ENCODE measurements at regions not wholly inside any gene's neighbourhood (a gene's known extent, or its start where the extent isn't known, plus 50 kb on each side); places are given as distances from the start of the nearest gene placed in this dataset.
"Not testable (repeated sequence)": the region's sequence is repeated elsewhere in the genome, so short reads cannot be mapped to it uniquely, and the experiment has no call there.

DNA sequence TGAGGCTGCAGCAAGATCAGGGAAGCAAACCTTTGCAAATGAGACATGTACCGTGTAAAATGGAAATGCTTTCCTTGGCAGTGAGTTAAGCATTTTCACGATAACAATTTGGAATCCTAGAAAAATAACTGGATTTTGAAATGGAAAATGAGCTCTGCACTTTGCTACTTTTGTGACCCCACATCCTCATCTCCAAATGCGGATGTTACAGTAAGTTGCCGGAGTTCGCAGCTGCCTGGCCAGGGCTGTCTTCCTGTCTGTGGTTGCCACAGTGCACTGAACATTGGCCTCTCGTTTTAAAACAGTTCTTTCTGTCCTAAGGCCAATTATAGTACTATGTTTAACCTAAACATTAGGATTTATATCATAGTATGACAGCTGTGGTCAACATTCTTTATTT is 136.2 kb upstream of the FZD8 start:
- CTCF ChIA-PET = no interaction called here
- Mint-ChIP-seq H3K9me3 (no peaks in the 10 kb centered on the region), H3K27me3 (no peaks in the 10 kb centered on the region), H3K4me1 (no peaks in the 10 kb centered on the region), H3K27ac (no peak overlapping the region), H3K4me3 (no peak overlapping the region), H3K36me3 (ENCODE audit: low read depth) (no peaks in the 10 kb centered on the region)
- no peak for DNase-seq
- POLR2A ChIA-PET = no interaction called here

- POLR2A ChIA-PET; H3K27me3 Mint-ChIP-seq; DNase-seq; H3K27ac Mint-ChIP-seq; H3K4me1 Mint-ChIP-seq; H3K36me3 Mint-ChIP-seq (ENCODE audit: low read depth); H3K9me3 Mint-ChIP-seq; CTCF ChIA-PET; H3K4me3 Mint-ChIP-seq: not testable (repeated sequence)
Observed at GRCh38 chr10:35776557-35776956, 134.5 kb upstream of the FZD8 start.

- no peaks in the 10 kb centered on the region for H3K4me1 Mint-ChIP-seq
- no peaks in the 10 kb centered on the region for H3K36me3 Mint-ChIP-seq (ENCODE audit: low read depth)
- ChIA-PET POLR2A (no interaction called here), CTCF (no interaction called here)
- H3K4me3 Mint-ChIP-seq = no peak overlapping the region
- no peak overlapping the region for H3K27ac Mint-ChIP-seq
- H3K27me3 Mint-ChIP-seq = no peaks in the 10 kb centered on the region
- H3K9me3 Mint-ChIP-seq = no peaks in the 10 kb centered on the region
- no peak for DNase-seq
Observed at GRCh38 chr10:35774109-35774508, 132.0 kb upstream of the FZD8 start.

GRCh38 chr10:35770817-35771355 is 128.8 kb upstream of the FZD8 start:
- ChIA-PET CTCF (no interaction called here), POLR2A (no interaction called here)
- H3K4me3 Mint-ChIP-seq = no peak overlapping the region
- no peaks in the 10 kb centered on the region for H3K4me1 Mint-ChIP-seq
- H3K36me3 Mint-ChIP-seq (ENCODE audit: low read depth) = no peaks in the 10 kb centered on the region
- no peaks in the 10 kb centered on the region for H3K27me3 Mint-ChIP-seq
- H3K9me3 Mint-ChIP-seq = no peaks in the 10 kb centered on the region
- no peak for DNase-seq
- H3K27ac Mint-ChIP-seq = no peak overlapping the region

GRCh38 chr10:35769795-35770194 is 127.7 kb upstream of the FZD8 start:
- Mint-ChIP-seq H3K36me3 (ENCODE audit: low read depth) (no peaks in the 10 kb centered on the region), H3K4me1 (no peaks in the 10 kb centered on the region), H3K27ac (no peak overlapping the region), H3K9me3 (no peaks in the 10 kb centered on the region), H3K27me3 (peaks cover 3% of the 10 kb centered on the region), H3K4me3 (no peak overlapping the region)
- no peak for DNase-seq
- CTCF ChIA-PET = no interaction called here
- POLR2A ChIA-PET = no interaction called here

DNA sequence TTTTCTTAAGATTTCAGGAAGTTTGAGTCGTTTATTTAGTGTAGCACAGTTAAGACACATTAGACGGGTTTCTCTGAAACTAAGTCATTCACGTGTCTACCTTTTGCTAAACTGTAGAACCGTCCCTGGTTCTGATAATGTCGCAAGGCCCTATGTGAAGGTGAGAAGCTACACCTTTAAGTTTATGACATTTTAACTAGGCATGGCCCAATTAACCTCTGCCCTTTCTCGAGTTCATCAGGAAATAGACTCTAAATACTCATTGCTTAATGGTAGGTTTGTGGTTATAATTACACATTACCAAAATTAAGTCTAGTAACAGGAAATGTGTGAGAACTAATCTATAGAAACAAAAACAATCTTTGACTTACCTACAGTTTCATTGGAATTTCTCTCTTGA is 126.6 kb upstream of the FZD8 start:
- Mint-ChIP-seq H3K9me3 (no peaks in the 10 kb centered on the region), H3K4me3 (no peak overlapping the region), H3K27ac (no peak overlapping the region), H3K36me3 (ENCODE audit: low read depth) (no peaks in the 10 kb centered on the region), H3K4me1 (no peaks in the 10 kb centered on the region), H3K27me3 (peaks cover 3% of the 10 kb centered on the region)
- CTCF ChIA-PET = interaction anchor here (1.1 kb wide), 1 partner anchor 12 kb away, joined by 4 read pairs; no protein-coding TSS in a partner anchor
- POLR2A ChIA-PET = no interaction called here
- no peak for DNase-seq

DNA sequence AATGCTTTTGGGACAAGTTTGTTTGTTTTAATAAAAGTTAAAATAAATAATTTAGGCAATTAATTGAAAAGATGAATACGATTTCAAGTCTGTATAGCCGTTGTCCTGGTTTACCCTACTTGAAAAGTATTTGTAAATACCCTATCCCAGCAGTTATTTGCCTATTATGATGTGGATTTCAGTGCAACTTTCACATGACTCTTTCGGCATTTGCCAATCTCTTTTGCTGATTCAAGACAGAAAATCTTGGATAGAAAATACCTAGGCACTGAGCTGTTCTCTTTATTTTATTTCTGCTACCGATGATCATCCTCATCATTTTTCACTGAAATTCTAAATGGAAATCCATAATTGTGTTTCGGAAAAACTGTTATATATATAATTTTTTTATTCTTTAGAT is 125.9 kb upstream of the FZD8 start:
- no peak for DNase-seq
- Mint-ChIP-seq H3K4me3 (no peak overlapping the region), H3K27me3 (peaks cover 3% of the 10 kb centered on the region), H3K4me1 (no peaks in the 10 kb centered on the region), H3K27ac (no peak overlapping the region), H3K36me3 (ENCODE audit: low read depth) (no peaks in the 10 kb centered on the region), H3K9me3 (no peaks in the 10 kb centered on the region)
- ChIA-PET POLR2A (no interaction called here), CTCF (interaction anchor here (1.1 kb wide), 1 partner anchor 12 kb away, joined by 4 read pairs; no protein-coding TSS in a partner anchor)

- POLR2A ChIA-PET = no interaction called here
Observed at GRCh38 chr10:35765996-35766395, 123.9 kb upstream of the FZD8 start.

GRCh38 chr10:35765066-35765527 is 123.0 kb upstream of the FZD8 start:
- CTCF ChIA-PET = no interaction called here
- H3K36me3 Mint-ChIP-seq (ENCODE audit: low read depth) = no peaks in the 10 kb centered on the region
- DNase-seq = no peak

More at GRCh38 chr10:35765996-35766395, 123.9 kb upstream of the FZD8 start:
- Mint-ChIP-seq H3K27ac (no peak overlapping the region), H3K36me3 (ENCODE audit: low read depth) (no peaks in the 10 kb centered on the region), H3K4me3 (no peak overlapping the region), H3K9me3 (no peaks in the 10 kb centered on the region), H3K4me1 (no peaks in the 10 kb centered on the region), H3K27me3 (peaks cover 3% of the 10 kb centered on the region)
- CTCF ChIA-PET = no interaction called here
- no peak for DNase-seq

DNA sequence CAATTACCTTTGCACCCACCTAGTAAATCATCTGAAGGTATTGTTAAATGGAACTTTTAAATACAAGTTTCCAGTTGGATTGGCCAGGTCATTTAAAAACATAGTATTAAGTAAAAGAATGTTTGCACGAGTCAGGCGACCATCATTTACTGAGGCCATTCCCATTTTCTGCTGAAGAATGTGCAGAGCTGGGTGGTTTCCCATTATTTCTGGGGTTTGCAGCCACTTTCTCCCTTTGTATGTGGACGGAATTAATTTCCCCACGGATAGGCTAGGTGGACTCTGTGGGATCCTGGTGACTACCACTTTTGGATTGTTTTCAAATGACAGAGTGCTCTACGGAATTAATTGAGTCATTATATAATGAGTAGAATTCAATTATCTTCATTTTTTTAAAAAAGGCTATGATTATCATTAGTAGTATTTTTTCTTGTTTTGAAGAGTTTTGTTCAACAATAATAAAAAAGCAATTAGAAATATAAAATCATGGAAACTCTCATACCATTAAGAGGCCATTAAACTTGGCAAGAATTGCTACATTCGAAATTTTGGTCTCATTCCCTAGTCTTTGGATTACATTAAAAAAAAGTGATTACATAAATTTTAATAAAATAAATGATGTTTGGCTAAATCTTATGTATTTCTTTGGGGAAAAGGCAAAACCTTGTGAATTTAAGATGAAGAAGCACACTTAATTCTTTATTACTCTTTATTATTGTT is 120.4 kb upstream of the FZD8 start:
- no peak for DNase-seq
- POLR2A ChIA-PET = no interaction called here
- H3K4me1 Mint-ChIP-seq = no peaks in the 10 kb centered on the region
- H3K27me3 Mint-ChIP-seq = peaks cover 3% of the 10 kb centered on the region
- H3K36me3 Mint-ChIP-seq (ENCODE audit: low read depth) = no peaks in the 10 kb centered on the region
- no peak overlapping the region for H3K4me3 Mint-ChIP-seq
- CTCF ChIA-PET = interaction anchor here (0.5 kb wide), 1 partner anchor 473 kb away, joined by 3 read pairs; no protein-coding TSS in a partner anchor
- H3K27ac Mint-ChIP-seq = no peak overlapping the region
- peaks cover 6% of the 10 kb centered on the region for H3K9me3 Mint-ChIP-seq

More at GRCh38 chr10:35765066-35765527, 123.0 kb upstream of the FZD8 start:
- no peak overlapping the region for H3K27ac Mint-ChIP-seq
- POLR2A ChIA-PET = no interaction called here
- H3K4me1 Mint-ChIP-seq = no peaks in the 10 kb centered on the region
- H3K27me3 Mint-ChIP-seq = peaks cover 3% of the 10 kb centered on the region
- H3K9me3 Mint-ChIP-seq = no peaks in the 10 kb centered on the region
- H3K4me3 Mint-ChIP-seq = no peak overlapping the region

GRCh38 chr10:35758076-35758475 is 116.0 kb upstream of the FZD8 start:
- no peaks in the 10 kb centered on the region for H3K4me1 Mint-ChIP-seq
- no peaks in the 10 kb centered on the region for H3K27me3 Mint-ChIP-seq
- no peak overlapping the region for H3K27ac Mint-ChIP-seq
- POLR2A ChIA-PET = no interaction called here
- CTCF ChIA-PET = no interaction called here
- no peak for DNase-seq
- no peaks in the 10 kb centered on the region for H3K36me3 Mint-ChIP-seq (ENCODE audit: low read depth)
- H3K9me3 Mint-ChIP-seq = peaks cover 6% of the 10 kb centered on the region
- no peak overlapping the region for H3K4me3 Mint-ChIP-seq

- no peak for DNase-seq
- ChIA-PET CTCF (no interaction called here), POLR2A (no interaction called here)
- H3K27me3 Mint-ChIP-seq = no peaks in the 10 kb centered on the region
- H3K36me3 Mint-ChIP-seq (ENCODE audit: low read depth) = no peaks in the 10 kb centered on the region
- H3K4me1 Mint-ChIP-seq = no peaks in the 10 kb centered on the region
- no peak overlapping the region for H3K27ac Mint-ChIP-seq
- H3K9me3 Mint-ChIP-seq = peaks cover 6% of the 10 kb centered on the region
- no peak overlapping the region for H3K4me3 Mint-ChIP-seq
Observed at GRCh38 chr10:35754519-35754918, 112.4 kb upstream of the FZD8 start.

DNA sequence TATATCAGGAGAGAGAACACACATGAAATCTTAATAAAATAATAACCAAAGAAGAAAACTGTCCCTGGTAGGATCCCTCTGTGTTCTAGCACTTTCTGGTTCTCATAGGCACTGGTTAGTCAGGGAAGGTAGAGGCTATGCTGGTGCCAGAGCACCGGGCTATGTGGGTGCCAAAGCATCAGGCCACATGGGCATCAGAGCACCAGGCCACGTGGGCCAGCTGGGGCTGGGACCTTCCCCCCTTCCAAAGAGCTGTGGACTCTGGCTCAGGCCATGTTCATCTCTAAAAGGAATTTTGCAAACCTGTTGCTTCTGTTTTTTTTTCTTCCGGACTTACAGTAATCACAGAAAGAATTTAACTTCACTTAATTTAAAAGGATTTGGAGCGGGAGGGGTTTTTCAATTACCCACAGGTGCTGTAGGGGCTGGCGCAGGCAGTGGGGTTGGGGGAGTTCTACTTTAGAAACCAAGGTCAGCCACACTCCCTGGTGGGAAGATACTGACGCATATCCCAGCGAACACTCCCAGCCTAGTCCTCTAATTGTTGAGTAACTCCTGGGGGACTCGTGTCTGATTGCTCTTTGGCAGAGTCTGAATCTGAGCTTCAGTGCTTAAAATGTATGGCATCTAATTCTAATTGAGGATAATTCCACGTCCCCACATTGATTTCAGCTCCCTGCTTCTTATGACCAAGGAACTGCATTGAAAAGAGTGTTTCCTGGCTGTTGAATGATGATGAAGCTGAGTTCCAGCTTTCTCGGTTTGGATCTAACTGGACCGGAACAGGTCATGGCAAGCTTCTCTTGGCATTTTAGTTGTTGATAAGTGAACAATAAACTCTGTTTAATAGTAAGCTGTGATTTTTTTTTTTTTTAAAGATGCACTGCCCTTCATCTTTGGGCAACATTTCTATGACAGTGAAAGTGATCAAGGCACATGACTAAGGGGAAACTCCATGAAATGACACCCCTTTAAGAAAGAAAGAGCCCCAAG is 110.7 kb upstream of the FZD8 start:
- Mint-ChIP-seq H3K36me3 (ENCODE audit: low read depth) (no peaks in the 10 kb centered on the region), H3K4me3 (no peak overlapping the region), H3K27me3 (no peaks in the 10 kb centered on the region), H3K4me1 (no peaks in the 10 kb centered on the region), H3K9me3 (no peaks in the 10 kb centered on the region), H3K27ac (no peak overlapping the region)
- POLR2A ChIA-PET = no interaction called here
- CTCF ChIA-PET = no interaction called here
- DNase-seq = no peak

Data from activated CD4-positive, alpha-beta T cell treated with anti-CD3 and anti-CD28 coated beads, Interleukin-2, amount 10 ng/mL, durations not matched to agents 7 days and 5 days (primary cell).